B cell (primary cell): ENCODE measurements at regions not wholly inside any gene's neighbourhood (a gene's known extent, or its start where the extent isn't known, plus 50 kb on each side); places are given as distances from the start of the nearest gene placed in this dataset.

Source experiments
- ATAC-seq: fragments of 200-7000 bp; cut with Tn5 transposase; one replicate; pipeline ENCODE4 v1.10.0; 2021; ENCODE audit warnings: low read depth, mild to moderate bottlenecking, moderate number of reproducible peaks, moderate library complexity
- CTCF ChIA-PET: fragments of 350-600 bp; sonication (Branson Sonifier 250); formaldehyde crosslinking; loops from one replicate; lab custom pipeline; 2021; ENCODE audit warnings: antibody characterized with exemption, inconsistent platforms; lab: Charles Lee
- POLR2A ChIA-PET: fragments of 350-600 bp; sonication (Branson Sonifier 250); formaldehyde crosslinking; loops from one replicate; lab custom pipeline; 2021; ENCODE audit warnings: antibody characterized with exemption; lab: Charles Lee
- DNase-seq: peaks from one replicate; pipeline ENCODE4 v3.0.0; 2013
- H2AFZ ChIP-seq: 2 replicates; pipeline ENCODE4 v1.6.1; 2012; ENCODE audit warnings: mild to moderate bottlenecking, low read depth, low read length; ENCODE audit not compliant: insufficient read depth, poor library complexity, severe bottlenecking
- H3K27ac ChIP-seq, 2 donors: 1 replicate in 1 of 2; 2 replicates in 1 of 2; pipeline ENCODE4 v1.5.1; 2012 to 2013; ENCODE audit warnings: low read length in 2 of 2, mild to moderate bottlenecking in 2 of 2, moderate library complexity in 1 of 2
- H3K27me3 ChIP-seq, 4 experiments: fragments of 200-600 bp in 1 of 4; sonication (generic) in 1 of 4; replicated peaks in 1 of 4; 1 replicate in 2 of 4; 2 replicates in 2 of 4; pipeline versions ENCODE4 v1.6.1 to v1.7.0; 2013 to 2016; ENCODE audit warnings: low read length in 3 of 4, mild to moderate bottlenecking in 2 of 4, mixed read lengths in 1 of 4, moderate library complexity in 1 of 4; ENCODE audit not compliant: insufficient read depth in 4 of 4, control insufficient read depth in 3 of 4; ENCODE audit errors: control extremely low read depth in 1 of 4
- H3K36me3 ChIP-seq, 2 experiments: replicated peaks in 1 of 2; 1 replicate in 1 of 2; 2 replicates in 1 of 2; pipeline versions ENCODE4 v1.6.1 to v1.7.1; 2013; ENCODE audit warnings: low read length in 1 of 2; ENCODE audit not compliant: insufficient read depth in 2 of 2, control insufficient read depth in 1 of 2; ENCODE audit errors: control extremely low read depth in 1 of 2, extremely low read depth in 1 of 2
- H3K4me1 ChIP-seq, 2 donors: fragments of 200-600 bp in 1 of 2; sonication (generic) in 1 of 2; 1 replicate in 1 of 2; 2 replicates in 1 of 2; pipeline versions ENCODE4 v1.5.1 to v1.6.1; 2013 to 2017; ENCODE audit warnings: low read length in 2 of 2; ENCODE audit not compliant: control insufficient read depth in 2 of 2, insufficient read depth in 2 of 2
- H3K4me2 ChIP-seq: replicated peaks from 2 replicates; pipeline ENCODE3; 2012; ENCODE audit warnings: mild to moderate bottlenecking, low read depth, low read length; ENCODE audit not compliant: poor library complexity, severe bottlenecking
- H3K4me3 ChIP-seq, 5 experiments: fragments of 200-600 bp in 1 of 5; sonication (generic) in 1 of 5; 1 replicate in 3 of 5; 2 replicates in 2 of 5; pipeline versions ENCODE4 v1.5.1 to v1.7.0; 2011 to 2016; ENCODE audit warnings: low read length in 4 of 5, mild to moderate bottlenecking in 4 of 5, low read depth in 2 of 5, control low read depth in 1 of 5, moderate library complexity in 1 of 5; ENCODE audit not compliant: insufficient read depth in 1 of 5; ENCODE audit errors: control extremely low read depth in 1 of 5, extremely low read depth in 1 of 5
- H3K79me2 ChIP-seq: fragments of 200-600 bp; sonication (generic); one replicate; pipeline ENCODE4 v1.6.0; 2016; ENCODE audit warnings: low read length; ENCODE audit not compliant: control insufficient read depth, insufficient read depth
- H3K9ac ChIP-seq: fragments of 200-600 bp; sonication (generic); 2 replicates; pipeline ENCODE4 v1.6.1; 2017; ENCODE audit warnings: mild to moderate bottlenecking, low read length, moderate library complexity
- H3K9me3 ChIP-seq, 3 donors: one replicate each; pipeline versions ENCODE4 v1.6.1 to v1.7.1; 2013; ENCODE audit warnings: low read length in 2 of 3; ENCODE audit not compliant: control insufficient read depth in 2 of 3, insufficient read depth in 1 of 3; ENCODE audit errors: control extremely low read depth in 1 of 3
- H4K20me1 ChIP-seq: 2 replicates; pipeline ENCODE4 v1.6.0; 2012; ENCODE audit warnings: mild to moderate bottlenecking, low read length; ENCODE audit not compliant: insufficient read depth, control insufficient read depth, poor library complexity, severe bottlenecking
- H3K27ac Mint-ChIP-seq: one replicate; pipeline ENCODE4 v1.8.0; 2021; ENCODE audit warnings: mixed read lengths
- H3K27me3 Mint-ChIP-seq: one replicate; pipeline ENCODE4 v1.8.0; 2021; ENCODE audit warnings: mixed read lengths
- H3K4me1 Mint-ChIP-seq: one replicate; pipeline ENCODE4 v1.8.0; 2021; ENCODE audit warnings: mixed read lengths
- H3K4me3 Mint-ChIP-seq: one replicate; pipeline ENCODE4 v1.8.0; 2021; ENCODE audit warnings: mixed read lengths
- H3K9me3 Mint-ChIP-seq: one replicate; pipeline ENCODE4 v1.8.0; 2022; ENCODE audit warnings: mixed read lengths; ENCODE audit not compliant: insufficient read depth
- CTCF ChIP-seq: fragments of 200-600 bp; IDR thresholded peaks from one replicate; pipeline ENCODE4 v1.8.0; 2022; ENCODE audit warnings: antibody characterized with exemption, mild to moderate bottlenecking
- EZH2 ChIP-seq: IDR thresholded peaks from 2 replicates; pipeline ENCODE4 v1.6.1; 2012; ENCODE audit warnings: borderline replicate concordance, low read depth, mild to moderate bottlenecking, moderate library complexity, low read length; ENCODE audit not compliant: insufficient read depth, poor library complexity, severe bottlenecking
- WGBS: methylation state at CpG from one replicate; pipeline ENCODE4 v1.1.5; 2013; ENCODE audit warnings: missing lambda C conversion rate; ENCODE audit not compliant: insufficient coverage; 5-methylcytosine and 5-hydroxymethylcytosine counted together
- intact Hi-C: fragments of 100-400 bp; cut with micrococcal nuclease; formaldehyde crosslinking; loops from one replicate; pipeline ENCODE4 v1.10.0; 2022

GRCh38 chr9:28234133-28234893 lies 661.0 kb upstream of the C9orf72 start:
- ChIA-PET CTCF (no interaction called here), POLR2A (no interaction called here)
- H3K4me2 ChIP-seq: no peak overlapping the region
- WGBS: 55% methylated on average over 4 of the region's 6 CpGs
- ATAC-seq: no peak
- no peaks in the 10 kb centered on the region for H3K4me1 ChIP-seq
- no peak for DNase-seq
- no peak overlapping the region for H3K4me3 Mint-ChIP-seq
- no peaks in the 10 kb centered on the region for H3K27me3 Mint-ChIP-seq
- H3K27ac Mint-ChIP-seq: no peak overlapping the region
- no peaks in the 10 kb centered on the region for H3K79me2 ChIP-seq
- H2AFZ ChIP-seq: no peak overlapping the region
- no peaks in the 10 kb centered on the region for H3K36me3 ChIP-seq
- no peak overlapping the region for H3K4me3 ChIP-seq
- TF ChIP-seq CTCF (no peak), EZH2 (no peak)
- H3K9me3 ChIP-seq: no peaks in the 10 kb centered on the region
- H3K4me1 Mint-ChIP-seq: no peaks in the 10 kb centered on the region
- H4K20me1 ChIP-seq: no peaks in the 10 kb centered on the region
- intact Hi-C loops: no loop called here
- H3K27ac ChIP-seq: no peak overlapping the region
- H3K9me3 Mint-ChIP-seq: peaks cover 7% of the 10 kb centered on the region
- no peaks in the 10 kb centered on the region for H3K27me3 ChIP-seq
- no peak overlapping the region for H3K9ac ChIP-seq

DNA sequence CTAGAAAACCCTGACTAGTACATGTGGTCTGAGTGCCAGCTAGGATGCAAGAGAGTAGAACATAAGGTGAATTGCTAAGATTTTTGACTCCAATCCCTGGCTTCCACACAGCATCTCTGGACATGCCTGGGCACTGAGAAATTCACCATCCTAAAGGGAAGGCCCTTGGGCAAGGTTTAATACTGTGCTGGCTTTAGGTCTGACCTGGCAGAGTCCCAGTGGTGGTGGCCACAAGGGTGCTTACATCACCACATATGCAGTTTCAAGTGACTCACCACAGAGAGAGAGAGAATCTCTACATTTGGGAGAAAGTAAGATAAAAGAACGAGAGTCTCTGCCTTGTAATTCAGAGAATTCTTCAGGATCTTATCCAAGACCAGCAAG lies 661.6 kb upstream of the C9orf72 start:
- H3K9ac ChIP-seq: no peak overlapping the region
- POLR2A ChIA-PET: no interaction called here
- ATAC-seq (no peak), DNase-seq (no peak)
- H3K27ac Mint-ChIP-seq: no peak overlapping the region
- H3K4me3 ChIP-seq: no peak overlapping the region
- no peaks in the 10 kb centered on the region for H3K79me2 ChIP-seq
- intact Hi-C loops: no loop called here
- H3K27me3 Mint-ChIP-seq: no peaks in the 10 kb centered on the region
- no peaks in the 10 kb centered on the region for H3K4me1 ChIP-seq
- H3K4me1 Mint-ChIP-seq: no peaks in the 10 kb centered on the region
- H3K9me3 Mint-ChIP-seq: peaks cover 7% of the 10 kb centered on the region
- no peak overlapping the region for H3K4me3 Mint-ChIP-seq
- no peaks in the 10 kb centered on the region for H3K36me3 ChIP-seq
- H4K20me1 ChIP-seq: no peaks in the 10 kb centered on the region
- H3K27ac ChIP-seq: no peak overlapping the region
- no CpG with 5 or more reads among the region's 1 CpG for WGBS
- no peaks in the 10 kb centered on the region for H3K27me3 ChIP-seq
- no peak overlapping the region for H3K4me2 ChIP-seq
- TF ChIP-seq CTCF (no peak), EZH2 (no peak)
- CTCF ChIA-PET: no interaction called here
- no peak overlapping the region for H2AFZ ChIP-seq
- no peaks in the 10 kb centered on the region for H3K9me3 ChIP-seq
